Stimulated activated CD8-positive, alpha-beta memory T cell treated with anti-CD3 and anti-CD28 coated beads, Interleukin-4, amount 100 ng/mL, for 48 hours (primary cell): ENCODE measurements at regions not wholly inside any gene's neighbourhood (a gene's known extent, or its start where the extent isn't known, plus 50 kb on each side); places are given as distances from the start of the nearest gene placed in this dataset.

Source experiments
- DNase-seq: peaks from one replicate; pipeline ENCODE4 v3.0.0-alpha.2; 2020

DNA sequence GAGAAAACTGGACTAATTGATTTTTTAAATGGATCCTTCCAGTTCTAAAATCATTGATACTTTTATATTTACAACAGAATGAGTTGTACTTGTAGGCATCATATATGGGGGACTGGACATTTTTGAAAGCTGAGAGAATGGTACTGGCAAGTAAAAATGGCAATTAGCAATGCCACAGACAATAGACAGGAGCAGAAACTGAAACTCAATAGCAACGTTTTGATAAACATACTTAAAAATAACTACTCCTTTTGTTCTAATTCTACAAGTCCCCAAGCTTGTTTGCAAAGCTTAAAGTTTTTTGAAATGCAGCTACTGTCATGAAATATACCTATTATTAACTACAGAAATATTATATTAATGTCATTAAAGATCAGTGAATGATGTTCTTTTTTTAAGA, 52.8 kb upstream of the FBXL7 start:
- DNase-seq = no peak

DNA sequence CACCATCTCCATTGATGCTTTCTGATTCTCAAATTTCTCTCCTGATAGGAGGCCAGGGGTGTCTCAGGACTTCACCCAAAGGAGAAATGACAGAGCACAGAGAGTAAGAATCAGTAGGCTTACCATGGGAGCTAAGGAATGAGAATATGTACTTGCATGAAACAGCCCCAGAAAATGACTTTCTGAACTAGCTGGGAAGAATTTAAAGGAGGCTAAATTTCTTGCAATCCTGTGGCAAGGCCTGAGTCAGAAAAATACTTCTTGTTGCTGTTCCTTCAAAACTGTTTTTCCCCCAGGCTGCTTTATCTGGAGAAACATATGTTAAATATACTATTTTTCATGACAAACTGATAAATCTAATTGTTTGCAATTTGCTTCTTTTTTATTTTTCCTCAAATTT, 53.4 kb upstream of the FBXL7 start:
- no peak for DNase-seq

DNA sequence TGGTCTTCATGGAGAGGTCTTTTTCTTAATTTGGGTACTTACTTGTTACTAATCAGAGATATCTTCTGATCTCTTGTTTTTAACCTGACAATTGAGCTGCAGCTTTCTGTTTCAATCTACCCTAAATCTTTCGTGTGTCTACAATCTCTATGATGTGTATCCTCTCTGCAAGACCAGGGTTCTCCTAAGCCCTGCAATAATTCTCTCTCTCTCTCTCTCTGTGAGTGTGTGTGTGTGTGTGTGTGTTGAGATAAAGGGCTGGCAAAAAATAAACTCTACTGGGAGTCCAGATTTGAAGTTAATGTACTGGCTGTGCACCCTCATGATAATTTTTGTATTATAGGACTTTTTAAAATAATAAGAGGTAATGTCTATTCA, 57.8 kb upstream of the FBXL7 start:
- DNase-seq = no peak

DNA sequence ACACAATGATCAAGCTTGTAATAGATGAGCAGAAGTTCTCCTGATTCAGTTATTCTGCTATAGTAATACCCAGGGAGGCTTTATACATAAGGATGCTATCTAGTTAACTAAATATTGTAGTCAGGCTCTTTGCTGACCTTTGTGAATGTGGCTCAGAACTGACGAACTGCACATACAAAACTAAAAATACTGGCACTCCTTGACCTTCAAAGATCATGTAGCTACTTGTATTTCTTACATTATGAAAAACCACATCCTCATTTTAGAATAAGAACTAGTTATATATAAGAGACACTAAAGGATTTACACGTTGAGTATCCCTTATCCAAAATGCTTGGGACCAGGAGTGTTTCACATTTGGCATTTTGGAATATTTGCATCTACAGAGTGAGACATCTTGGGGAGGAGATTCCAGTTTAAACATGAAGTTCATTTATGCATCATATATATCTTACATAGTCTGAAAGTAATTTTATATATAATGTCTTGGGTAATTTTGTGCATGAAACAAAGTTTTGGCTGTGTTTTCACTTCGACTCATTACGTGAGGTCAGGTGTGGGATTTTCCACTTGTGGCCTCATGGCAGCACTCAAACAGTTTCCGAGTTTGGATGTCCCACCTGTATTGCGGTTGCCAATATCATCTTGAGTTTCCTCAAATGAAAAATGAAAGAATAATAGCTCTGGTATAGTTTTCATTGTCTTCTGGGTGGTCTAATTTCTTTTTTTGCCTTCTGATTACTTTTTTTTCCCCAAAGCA, 58.4 kb upstream of the FBXL7 start:
- DNase-seq = no peak

DNA sequence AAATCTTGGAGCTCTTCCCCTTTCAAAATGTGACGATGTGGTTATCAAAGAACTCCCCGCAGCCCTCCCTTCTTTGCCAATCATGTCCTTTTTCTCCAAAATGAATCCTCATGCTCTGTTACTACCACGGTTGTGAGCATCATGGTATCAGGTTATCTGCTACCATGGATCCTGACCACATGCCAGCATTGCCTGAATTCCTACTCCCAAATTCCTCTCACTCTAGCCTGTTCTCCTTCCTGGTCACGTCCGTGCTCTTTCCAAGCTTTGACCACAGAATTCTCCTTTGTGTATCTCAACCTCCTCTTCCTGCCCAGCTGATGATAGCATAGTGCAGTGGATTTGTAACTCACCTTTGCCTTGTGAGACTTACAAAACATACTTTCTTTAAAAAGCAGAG, 59.5 kb upstream of the FBXL7 start:
- DNase-seq = no peak

DNA sequence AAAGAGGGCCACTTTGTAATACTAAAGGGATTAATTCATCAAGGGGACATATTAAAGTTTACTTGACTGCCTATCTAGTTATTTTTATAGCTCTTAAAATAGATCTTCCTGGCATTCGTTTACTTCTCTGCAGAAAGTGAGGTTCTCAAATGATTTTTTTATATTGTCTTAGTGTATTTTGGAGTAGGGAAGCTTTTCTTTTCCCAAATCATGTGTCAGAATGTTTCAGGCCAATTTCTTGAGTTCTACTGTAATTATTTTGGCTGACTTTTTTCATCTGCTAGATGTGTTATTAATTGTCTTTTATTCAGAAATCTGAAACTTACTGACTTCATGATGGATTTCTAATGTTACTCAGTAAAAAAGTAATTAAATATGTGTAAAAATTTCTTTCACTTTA, 60.2 kb upstream of the FBXL7 start:
- DNase-seq = no peak

DNA sequence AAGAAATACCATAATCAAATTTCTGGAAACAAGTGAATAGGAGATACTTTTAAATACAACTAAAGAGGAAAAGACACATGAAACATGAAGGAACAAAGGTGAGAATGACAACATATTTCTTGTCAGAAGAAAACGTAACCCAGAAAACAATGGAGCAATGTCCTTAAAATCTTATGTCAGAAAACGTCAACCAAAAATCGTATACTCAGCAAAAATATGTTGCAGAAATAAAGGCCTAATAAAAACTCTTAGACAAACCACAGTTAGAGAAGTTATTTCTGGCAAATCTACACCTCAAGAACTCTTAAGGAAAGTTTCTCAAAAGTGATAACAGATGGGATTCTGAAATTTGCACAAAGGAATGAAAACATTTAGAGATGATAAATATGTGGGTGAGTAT, 66.3 kb upstream of the FBXL7 start:
- DNase-seq = no peak

DNA sequence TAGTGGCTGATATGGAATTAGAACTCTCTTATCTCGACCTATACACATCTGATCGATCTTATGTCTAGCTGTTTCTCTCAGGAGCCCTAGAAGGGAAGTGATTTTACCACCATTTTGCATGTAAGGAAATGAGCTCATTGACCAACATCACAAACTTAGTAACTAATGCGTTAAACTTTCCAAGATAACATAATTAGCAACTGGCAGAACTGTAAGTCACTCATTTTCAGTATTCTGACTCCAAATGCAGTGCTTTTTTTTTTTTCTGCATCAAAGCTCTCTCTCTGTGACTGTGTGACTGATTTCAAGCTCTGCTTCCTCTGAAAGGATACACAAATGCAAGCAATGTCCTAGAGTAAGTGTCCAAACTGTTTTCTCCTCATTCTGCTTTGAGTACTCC, 68.1 kb upstream of the FBXL7 start:
- no peak for DNase-seq

DNA sequence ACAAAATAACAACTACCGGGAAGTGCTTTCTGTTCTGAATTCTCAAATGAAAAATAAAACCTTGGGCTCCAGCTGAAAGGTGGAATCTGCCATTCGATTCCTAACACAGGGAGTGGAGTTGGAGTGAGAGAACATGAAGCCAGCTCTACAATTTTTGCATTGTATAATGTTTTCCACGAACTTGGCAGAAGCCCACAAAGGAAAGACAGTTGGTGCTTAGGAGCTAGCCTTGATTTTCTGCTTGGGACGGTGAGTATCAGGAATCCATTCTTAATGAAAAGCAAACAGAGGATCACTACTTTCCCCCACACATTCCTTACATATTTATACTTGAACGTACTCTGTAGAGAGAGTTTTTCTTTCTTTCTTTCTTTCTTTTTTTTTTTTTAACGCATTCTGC, 74.2 kb upstream of the FBXL7 start:
- no peak for DNase-seq

DNA sequence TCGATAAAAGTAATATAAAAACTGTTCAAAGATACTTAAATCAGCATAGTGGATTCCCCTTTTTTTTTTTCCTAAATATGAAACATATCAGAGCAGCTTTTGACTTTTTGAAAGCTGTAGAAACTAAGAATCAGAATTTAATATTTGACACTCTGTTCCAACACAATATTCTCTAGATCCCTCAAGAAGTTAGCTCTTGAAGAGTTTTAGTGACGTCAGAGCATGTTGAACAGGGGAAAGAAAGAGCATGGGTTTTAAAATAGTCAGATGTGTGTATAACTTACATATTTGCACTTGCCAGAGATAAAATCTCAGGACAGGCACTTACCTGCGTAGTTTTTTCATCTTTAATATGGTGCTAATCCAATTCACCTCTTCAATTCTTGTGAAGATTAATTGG, 75.2 kb upstream of the FBXL7 start:
- DNase-seq = no peak

DNA sequence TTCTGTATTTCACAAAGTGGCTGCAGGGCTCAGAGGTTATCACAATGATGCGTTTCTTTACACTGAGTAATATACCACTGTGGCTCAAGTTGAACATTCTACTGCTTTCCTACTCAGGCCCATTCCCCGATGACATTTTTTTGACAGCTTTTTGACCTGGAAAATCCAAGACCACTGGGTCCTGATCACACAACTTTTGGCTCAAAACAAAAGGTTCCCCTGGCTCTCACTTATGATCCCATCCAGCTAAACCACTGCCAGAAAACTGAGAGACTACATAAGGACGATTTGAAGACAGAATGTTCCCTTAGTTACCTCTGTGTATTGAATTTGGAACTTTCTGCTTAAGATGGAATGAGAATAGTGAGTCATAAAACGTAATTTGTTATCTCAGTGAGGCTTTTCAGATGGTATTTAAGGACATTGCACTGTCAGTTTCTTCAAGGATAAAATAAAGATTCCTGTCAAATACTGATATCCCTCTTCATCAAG, 78.0 kb upstream of the FBXL7 start:
- DNase-seq = no peak

DNA sequence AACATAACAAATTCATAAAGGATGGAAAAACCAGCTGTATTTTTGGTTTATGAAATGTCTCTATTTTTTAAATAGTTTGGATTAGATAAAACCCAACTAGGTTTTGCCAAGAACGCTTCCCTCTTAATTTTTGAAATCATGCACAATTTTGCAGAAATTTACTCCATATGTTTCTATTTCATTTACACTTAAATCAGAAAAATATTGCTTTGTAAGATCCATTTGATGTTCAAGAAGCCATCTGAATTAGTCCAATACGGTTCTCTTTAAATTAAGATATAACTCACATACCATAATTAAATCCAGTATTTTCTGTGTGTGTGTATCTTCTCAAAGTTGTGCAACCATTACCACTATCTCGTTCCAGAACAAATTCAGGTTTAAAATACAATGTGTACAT, 78.6 kb upstream of the FBXL7 start:
- no peak for DNase-seq

DNA sequence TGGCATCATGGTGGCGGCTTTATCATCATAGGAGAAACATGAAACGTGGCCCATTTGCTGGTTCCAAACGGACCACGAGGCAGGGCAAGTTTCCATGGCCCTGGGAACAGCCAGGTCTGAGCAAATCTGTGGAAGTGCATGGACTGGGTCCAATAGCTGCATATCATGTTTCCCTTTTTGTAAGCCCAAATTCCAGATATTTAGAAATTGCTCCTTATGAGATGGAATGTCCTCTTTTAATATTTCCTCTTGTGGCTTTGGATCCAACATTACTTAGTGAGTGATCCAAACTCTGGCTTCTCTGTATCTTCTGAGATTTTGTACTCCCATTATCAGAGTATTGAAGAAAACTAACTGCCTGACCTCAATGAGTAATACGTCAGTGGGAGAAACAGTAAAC, 79.8 kb upstream of the FBXL7 start:
- no peak for DNase-seq

DNA sequence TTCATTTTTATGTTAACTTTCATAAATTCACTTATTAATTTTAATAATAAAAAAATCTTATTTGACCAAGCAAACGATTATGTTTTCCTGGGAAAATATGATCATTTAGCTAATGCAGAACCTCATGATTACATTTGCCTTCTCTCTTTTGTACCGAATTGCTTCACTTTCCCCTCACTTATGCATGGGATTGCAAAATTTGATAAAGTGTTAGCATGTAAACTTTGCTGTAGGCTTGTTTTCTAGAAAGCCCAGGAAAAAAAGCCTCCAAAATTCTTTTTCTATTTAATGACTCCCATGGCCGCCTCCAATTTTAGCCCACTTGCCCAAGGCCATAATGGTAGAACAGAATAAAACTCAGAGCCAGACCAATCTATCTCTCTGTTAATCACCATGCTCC, 82.8 kb upstream of the FBXL7 start:
- DNase-seq = no peak

DNA sequence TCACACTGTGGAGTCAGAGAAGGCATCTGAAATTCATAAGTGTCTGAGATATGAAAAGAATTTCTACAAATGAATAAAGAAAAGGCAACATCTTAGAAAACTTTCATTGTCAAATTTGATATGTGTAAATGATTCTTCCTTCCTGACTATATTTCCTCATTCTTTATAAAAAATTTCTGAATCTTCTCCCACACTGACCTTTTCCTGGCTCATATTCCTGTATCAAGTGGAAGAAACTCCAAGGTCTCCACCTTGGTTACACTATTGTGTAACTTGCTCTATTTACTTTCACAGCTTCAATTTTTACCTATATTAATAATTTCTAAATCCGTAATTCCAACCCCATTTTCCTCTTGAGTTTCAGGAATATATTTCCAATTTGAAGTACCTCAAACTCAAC, 93.5 kb upstream of the FBXL7 start:
- DNase-seq = no peak

DNA sequence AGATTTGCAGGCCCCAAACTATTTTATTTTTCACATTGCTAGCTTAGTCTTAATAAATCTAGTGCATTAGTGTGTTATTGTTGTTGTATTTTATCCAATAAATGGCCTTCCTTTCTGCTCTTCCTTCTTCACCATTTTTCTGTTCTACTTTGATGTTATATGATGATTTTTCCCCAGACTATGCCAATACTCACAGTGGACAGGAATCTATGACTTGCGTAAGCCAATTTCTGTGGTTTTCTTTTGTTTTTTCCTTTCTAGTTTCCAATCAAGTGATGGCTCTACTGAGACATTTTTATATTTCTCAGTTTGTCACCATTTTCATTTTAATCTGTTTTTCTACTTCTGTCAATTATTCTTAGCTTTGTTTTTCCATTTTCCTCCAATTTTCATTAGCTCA, 106.8 kb upstream of the FBXL7 start:
- DNase-seq = no peak

DNA sequence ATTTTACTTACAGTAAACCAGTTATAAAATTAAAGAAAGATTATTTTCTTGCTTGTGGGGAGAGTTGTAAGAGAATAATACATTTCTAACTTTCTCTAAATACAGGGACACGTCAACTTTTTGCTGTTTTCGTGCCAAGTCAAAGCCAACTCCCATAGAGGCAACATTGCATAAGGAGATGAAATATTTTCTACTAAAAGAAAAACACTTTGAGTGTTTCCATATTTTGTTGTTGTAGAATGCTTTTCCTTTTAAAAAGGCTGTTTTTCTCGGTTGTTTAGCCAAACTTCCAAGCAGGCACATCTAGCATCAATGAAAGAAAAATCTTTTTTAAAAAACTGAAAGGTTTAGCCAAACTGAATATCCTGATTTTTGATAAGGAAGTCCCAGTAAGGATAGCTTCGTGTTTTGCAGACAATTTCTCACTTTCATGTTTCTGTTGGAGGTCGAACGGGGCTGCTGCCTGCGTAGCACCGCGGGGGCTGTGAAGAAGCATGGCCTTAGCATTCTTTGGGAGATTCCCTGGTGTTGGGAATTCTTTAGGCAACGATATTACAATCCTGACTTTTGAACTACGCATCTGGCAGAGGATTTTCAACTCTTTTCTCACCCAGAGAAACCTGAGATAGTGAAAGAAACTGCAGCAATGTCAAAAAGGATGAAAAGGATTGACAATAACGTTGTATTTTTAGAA, 108.1 kb upstream of the FBXL7 start:
- DNase-seq = no peak

DNA sequence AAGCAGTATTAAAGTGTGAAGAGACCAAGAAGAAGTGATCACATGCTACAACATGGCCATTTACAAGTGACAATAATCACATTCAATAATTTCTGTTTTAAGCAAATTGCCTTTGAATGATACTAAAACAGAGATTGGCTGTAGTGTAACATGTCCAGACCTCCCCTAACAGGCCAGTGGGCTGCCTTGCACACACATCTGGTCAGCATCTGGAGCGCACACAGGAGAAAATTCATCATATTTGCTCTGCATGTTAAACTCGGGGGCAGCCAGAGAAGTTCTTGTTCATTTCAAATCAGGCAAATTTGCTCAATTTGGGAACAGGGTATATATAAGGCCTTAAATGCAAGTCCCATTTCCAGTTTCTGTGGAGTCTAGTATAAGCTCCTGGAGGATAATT, 111.1 kb upstream of the FBXL7 start:
- no peak for DNase-seq

DNA sequence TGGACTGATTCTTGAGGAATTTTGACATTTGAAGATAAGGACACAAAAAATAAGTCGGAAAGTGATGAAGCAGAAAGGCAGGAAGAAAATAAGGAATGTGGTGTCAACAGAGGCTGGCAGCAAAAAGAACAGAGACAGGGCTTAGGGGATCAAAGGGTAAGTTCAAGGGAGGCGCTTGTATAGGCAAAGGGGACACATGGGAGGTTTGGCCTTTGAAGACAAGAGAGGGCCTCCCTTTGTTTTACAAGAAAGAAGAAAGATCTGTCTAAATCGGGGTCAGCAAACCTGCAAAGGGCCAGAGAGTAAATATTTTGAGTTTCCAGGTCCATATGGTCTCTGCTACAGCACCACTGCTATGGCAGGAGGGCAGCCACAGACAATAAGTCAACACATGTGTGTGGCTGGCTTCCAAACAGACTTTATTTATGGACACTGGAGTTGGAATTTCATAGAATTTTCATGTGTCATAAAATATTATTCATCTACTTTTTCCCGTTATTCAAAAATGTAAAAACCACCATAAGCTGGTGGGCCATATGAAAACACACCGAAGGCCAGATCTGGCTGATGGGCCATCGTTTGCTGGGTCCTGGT, 112.0 kb upstream of the FBXL7 start:
- no peak for DNase-seq

DNA sequence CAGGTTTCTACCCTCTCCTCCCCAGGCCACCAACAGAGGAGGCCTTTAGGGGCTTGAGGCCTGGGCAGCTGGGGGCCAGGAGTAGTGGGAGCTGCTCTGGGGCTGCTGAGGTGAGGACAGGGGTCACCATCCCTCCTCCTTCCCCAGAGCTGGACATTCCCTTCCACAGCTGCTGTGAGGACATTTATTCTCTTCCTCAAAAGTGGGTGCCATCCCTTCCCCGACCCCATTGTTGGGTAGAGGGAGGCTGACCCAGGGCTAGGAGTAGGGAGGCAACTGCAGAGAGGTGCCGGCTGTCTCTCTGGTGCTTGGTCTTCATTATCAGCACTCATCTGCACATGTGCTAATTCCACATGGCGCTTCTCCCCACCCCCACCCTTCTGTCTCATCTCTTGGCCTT, 113.9 kb upstream of the FBXL7 start:
- no peak for DNase-seq

DNA sequence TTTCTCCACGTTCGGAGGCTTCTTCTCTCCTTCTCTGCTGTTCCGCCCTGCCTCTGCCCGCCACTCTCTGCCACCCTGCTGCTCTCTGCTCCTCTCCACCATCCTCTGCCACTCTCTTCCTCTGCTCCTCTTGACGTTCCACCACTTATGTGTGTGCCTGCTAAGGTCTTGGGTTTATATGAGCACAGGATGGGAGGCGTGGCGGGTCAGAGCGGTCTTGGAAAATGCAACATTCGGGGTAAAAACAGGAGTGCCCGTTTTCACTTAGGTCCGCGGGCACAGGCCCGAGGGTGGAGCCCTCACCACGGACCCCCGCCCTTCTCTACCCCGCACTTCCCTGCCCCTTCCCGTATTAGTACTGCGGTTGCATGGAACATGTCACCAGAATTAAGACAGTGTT, 114.4 kb upstream of the FBXL7 start:
- no peak for DNase-seq

DNA sequence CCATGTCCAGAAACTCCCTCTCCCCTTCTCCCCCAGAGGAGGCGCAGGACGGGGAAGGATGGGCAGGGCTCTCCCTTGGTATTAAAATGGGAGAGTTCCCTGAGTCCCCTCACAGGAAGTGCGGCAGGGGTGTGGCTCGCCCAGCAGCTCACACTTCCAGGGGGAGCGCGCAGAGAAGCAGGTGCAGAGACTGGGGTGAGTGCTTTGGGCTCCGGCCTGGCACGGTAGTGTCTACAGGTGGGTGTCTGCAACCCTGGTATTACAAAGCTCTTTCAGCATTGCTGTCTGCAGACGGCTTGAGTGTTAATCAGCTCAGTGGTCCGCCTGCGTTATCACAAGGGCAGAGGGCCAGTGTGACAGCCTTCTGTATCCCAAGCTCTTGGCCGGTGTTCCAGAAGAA, 114.9 kb upstream of the FBXL7 start:
- DNase-seq = no peak

DNA sequence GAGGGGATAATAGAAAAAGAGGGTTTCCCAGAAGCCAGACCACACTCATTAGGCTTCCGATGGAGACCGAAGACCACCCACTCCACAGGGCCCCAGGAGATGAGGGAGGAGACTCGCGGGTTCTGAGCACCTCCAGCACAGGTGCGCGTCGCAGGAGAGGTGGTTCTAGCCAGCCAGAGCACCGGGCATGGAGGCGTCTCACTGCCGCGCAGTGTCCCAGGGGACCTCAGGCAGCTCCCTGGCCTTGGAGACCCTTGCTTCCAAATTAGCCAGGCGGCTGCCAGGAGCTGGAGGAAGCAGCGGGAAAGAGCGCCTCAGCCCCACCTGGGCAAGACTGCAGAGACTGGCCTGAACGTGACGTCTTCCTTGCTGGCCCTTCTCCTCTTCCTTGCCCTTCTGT, 115.4 kb upstream of the FBXL7 start:
- no peak for DNase-seq

DNA sequence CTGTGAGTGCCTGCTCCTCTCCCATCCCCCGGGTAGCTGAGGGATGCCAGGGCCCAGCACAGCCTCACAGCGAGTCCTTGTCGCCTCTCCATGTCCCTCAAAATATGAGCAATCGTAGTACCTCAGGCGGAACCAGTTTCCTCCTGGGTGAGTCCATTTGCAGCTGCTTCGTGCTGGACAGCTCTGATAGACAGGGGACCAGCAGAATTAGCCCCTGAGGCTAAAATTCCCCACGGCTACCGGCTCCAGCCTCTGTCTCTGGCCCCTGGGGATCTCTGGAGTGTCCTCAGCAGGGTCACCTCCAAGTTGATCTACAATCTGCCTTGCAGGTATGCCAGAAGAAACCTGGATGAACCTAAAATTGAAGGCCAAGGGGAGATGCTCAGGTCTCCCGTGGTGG, 115.8 kb upstream of the FBXL7 start:
- DNase-seq = no peak

DNA sequence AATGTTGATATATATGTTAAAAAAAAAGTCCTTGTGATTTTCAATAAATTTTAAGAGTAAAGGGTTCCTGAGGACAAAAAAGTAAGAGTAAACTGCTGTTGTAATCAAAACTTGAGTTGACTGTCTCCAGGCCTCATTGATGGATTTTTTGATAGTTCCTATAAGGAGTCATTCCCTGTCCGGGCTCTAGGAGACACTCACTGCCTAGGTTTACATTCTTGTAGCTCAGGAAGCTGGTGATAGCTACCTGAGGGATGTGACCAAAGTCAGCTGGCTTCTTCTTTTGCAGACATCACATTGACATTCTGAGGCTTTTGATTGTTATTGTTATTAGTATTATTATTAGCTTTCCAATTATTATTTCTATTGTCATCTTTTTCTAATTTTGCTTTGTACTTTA, 116.5 kb upstream of the FBXL7 start:
- DNase-seq = no peak
